ENCODE measurements at regions not wholly inside any gene's neighbourhood (a gene's known extent, or its start where the extent isn't known, plus 50 kb on each side); places are given as distances from the start of the nearest gene placed in this dataset.
"Not testable (repeated sequence)": the region's sequence is repeated elsewhere in the genome, so short reads cannot be mapped to it uniquely, and the experiment has no call there.

GRCh38 chr14:56351861-56352260 lies 227.7 kb upstream of the TMEM260 start:
- DNase-seq, result no peak

- no peak for DNase-seq
These were observed 226.6 kb upstream of the TMEM260 start for GRCh38 chr14:56352999-56353398.

- DNase-seq, result no peak
These were observed 222.2 kb upstream of the TMEM260 start for GRCh38 chr14:56357428-56357827.

- no peak for DNase-seq
These were observed 221.3 kb upstream of the TMEM260 start for GRCh38 chr14:56358275-56358674.

GRCh38 chr14:56358851-56359614 lies 220.6 kb upstream of the TMEM260 start:
- DNase-seq, result no peak

DNA sequence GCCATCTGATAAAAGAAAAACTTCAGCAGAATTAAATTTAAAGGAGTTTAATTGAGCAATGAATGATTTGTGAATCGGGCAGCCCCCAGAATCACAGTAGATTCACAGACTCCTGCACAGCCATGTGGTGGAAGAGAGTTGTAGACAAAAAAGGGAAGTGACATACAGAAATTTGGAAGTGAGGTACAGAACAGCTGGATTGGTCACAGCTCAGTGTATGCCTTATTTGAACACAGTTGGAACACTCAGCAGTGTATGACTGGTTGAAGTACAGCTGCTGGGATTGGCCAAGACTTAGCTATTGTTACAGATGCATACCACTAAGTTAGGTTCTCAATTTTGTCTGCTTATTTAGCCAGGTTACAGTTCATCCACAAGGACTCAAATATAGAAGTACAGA lies 213.9 kb upstream of the TMEM260 start:
- DNase-seq, result not testable (repeated sequence)

DNA sequence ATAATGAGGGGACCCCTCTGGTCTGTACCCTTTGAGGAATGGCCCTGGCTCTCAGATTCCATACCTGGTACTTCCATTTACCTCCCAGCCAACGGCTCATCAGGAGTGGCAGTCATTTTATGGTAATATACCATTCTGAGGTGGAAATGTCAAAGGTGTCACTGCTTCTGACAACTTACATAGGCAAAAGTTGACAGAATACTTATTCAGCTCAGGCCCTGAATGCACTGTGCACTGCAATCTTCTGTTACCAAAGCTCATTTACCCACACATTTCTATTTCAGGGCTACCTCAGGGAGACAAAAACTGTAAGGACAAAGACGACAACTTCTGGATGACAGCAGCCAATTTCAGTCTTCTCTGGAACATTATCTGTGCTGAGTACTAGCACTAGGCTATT lies 212.2 kb upstream of the TMEM260 start:
- DNase-seq, result no peak

DNA sequence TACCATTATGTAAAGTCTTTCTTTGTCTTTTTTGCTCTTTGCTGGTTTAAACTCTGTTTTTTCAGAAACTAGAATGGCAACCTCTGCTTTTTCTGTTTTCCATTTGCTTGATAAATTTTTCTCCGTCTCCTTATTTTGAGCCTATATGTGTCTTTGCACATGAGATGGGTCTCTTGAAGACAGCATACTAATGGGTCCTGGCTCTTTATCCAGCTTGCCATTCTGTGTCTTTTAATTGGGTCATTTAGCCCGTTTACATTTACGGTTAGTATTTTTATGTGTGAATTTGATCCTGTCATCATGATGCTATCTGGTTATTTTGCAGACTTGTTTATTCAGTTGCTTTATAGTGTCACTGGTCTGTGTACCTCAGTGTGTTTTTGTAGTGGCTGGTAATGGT lies 207.9 kb upstream of the TMEM260 start:
- DNase-seq, result no peak

DNA sequence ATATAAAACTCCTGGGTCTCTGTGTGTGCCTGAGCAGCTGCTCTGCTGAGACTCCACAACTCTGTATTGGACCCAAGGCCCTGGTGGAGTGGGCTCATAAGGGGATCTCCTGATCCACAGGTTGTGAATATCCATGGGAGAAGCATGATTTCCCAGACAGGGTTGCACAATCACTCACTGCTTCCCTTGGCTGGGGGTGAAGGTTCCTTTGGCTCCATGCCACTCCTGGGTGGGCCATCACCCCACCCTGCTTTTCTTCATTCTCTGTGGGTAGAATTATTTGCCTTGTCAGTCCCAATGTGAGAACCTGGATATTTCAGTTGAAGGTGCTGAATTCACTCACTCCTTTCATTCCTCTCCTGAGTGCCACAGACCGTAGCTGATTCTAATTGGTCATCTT lies 205.2 kb upstream of the TMEM260 start:
- no peak for DNase-seq

- no peak for DNase-seq
These were observed 201.6 kb upstream of the TMEM260 start for GRCh38 chr14:56378046-56378445.

DNA sequence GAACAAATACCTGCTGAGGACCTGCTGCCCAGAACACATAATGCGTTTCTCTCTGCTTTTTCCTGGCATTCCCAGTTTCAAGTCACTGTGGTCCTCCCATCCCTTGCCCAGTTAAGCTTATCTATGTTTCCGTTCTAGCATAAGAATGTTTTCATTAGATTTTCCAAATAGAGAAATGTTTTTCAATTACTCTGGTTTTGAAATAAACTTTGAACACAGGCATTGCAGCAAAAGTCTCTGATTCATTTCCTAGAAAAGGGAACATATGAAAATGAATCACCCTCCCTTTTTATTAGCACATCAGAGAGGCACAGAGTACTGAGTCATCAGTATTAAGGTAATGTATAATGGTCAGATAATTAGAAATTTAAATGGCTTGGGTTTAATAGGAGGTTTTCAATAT lies 201.1 kb upstream of the TMEM260 start:
- DNase-seq, result no peak

- no peak for DNase-seq
These were observed 199.6 kb upstream of the TMEM260 start for GRCh38 chr14:56379956-56380355.

- no peak for DNase-seq
These were observed 193.6 kb upstream of the TMEM260 start for GRCh38 chr14:56386024-56386423.

GRCh38 chr14:56390859-56391258 lies 188.7 kb upstream of the TMEM260 start:
- DNase-seq, result no peak

DNA sequence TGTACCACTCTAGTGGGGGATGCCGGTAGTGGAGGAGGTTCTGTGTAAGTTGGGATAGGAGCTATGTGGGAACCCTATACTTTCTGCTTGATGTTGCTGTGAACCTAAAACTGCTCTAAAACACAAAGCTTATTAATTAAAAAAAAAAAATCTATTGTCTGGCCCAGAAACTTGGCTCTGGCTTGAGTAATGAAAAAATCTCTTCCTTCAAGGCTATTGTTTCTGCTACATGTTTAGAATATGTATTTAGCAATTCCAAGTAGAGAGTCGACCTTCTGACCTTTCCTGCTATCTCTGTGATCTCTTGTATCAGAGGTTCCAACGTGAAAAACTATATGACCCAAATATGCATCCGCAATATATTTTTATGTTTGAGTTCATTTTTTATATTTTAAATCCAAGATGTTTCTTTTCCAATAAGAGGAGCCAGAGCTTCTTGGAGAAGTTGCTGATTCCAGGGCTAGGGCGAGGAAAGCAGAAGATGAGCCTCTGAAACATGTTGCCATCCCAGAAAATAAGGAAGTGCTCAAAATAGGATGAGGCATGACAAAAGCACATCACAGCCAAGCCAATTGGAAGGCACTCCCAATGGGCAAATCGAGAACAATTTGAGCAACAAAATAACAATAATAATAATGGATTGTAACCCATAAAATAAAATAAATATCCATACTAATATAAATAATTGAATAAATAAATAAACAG lies 184.6 kb upstream of the TMEM260 start:
- DNase-seq, result no peak

DNA sequence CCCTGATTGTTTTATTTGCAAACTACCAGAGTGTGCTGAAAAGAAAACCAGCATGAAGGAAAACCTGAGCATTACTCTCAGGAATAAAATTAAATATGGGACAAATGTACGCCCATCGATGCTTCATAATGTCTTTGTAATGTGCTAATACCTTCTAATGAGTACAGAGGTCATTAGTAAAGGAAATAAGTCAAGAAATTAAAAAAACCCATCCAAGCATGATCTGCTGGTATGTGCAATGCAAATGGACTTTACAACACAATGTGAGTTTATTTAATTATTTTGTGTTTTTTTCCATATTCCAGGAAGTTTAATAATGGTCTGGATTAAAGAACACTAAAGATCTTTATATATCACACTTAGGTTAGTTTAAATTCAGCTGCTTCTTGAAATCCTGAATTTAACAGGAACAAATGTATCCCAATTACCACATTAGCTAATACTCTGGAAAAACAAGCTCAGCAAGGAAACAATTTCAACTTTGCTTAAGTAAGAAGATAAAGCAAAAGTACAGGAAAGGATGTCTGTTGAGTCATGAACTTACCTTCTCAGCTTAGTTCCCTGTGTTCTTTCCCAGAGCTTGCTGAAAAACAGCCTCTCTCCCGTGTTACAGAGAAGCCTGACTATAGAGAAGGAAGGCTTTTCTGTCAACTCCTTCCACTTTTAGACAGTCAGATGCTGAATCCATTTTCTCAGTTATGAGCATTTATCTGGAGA lies 179.3 kb upstream of the TMEM260 start:
- no peak for DNase-seq

DNA sequence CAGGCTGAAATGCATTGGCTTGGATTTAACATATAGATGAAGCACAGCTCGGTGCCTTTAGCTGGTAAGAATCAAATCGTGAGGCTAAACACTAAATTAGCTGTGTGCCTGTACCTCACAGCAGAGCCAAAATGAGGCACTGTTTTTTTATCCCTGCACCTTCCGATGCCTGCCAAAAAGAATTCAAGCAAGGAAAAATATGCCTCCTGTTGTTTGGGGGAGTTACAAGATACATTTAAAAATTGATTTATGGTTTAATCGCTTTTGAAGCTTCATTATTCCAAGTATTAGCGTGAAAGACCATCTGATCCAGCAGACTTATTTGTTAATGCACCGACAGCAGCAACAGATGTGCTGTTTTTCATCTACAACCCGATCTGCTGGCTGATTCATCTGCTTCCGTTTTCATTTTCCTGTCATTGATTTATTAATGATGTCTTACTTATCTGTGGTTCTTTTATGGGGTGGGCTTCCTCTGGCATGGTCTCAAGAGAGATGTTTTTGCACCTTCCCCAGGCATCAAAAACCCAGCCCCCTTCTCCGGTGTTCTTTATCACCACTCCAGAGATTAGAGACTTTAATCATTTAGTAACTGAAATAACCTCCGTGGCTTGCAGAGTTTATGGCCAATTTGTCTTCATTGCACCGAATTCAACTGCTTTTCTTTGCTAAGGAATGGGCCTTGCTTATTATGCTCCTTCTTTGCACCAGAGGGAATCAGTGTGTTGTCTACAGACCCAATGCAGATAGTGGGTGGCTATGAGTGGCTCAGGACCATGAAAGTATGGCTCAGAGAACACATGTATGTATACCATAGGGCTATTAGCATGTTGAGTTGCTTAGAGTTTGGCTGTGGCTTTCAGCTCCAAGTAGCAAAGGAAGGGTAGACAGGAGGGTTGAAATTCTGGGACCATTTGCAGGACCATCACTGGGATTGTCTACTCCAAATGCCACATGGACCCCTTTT lies 166.8 kb upstream of the TMEM260 start:
- DNase-seq, result no peak

- DNase-seq, result no peak
These were observed 165.9 kb upstream of the TMEM260 start for GRCh38 chr14:56413721-56414120.

GRCh38 chr14:56414236-56414635 lies 165.4 kb upstream of the TMEM260 start:
- no peak for DNase-seq

- DNase-seq, result no peak
These were observed 163.4 kb upstream of the TMEM260 start for GRCh38 chr14:56416213-56416612.

GRCh38 chr14:56417173-56417572 lies 162.4 kb upstream of the TMEM260 start:
- no peak for DNase-seq

DNA sequence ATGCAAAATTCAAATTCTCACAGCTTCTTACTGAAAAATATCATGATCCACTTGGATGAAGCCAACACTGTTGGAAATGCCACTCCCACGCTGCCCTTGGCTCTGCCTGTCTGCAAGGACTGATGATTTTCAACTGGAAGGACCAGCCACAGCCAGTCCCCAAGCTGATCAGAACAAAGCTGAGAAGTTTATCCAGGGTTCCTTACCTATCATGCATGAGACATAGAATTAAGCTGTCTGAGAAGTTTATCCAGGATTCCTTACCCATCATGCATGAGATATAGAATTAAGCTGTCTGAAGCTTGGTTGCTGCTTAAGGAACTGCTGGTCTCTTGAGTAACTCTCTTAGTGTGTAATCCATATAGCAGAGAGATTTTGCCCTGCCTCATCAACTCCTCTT lies 159.8 kb upstream of the TMEM260 start:
- no peak for DNase-seq
